Inferior parietal cortex (tissue), 1 donor: ENCODE measurements at regions not wholly inside any gene's neighbourhood (a gene's known extent, or its start where the extent isn't known, plus 50 kb on each side); places are given as distances from the start of the nearest gene placed in this dataset.

ENCODE experiments used
- DNase-seq: peaks from one replicate; pipeline ENCODE4 v3.0.0-alpha.2; 2016; ENCODE audit errors: extremely low spot score

- no peak for DNase-seq
Observed at GRCh38 chr3:194218646-194219453, 82.9 kb downstream of the HES1 start.

DNA sequence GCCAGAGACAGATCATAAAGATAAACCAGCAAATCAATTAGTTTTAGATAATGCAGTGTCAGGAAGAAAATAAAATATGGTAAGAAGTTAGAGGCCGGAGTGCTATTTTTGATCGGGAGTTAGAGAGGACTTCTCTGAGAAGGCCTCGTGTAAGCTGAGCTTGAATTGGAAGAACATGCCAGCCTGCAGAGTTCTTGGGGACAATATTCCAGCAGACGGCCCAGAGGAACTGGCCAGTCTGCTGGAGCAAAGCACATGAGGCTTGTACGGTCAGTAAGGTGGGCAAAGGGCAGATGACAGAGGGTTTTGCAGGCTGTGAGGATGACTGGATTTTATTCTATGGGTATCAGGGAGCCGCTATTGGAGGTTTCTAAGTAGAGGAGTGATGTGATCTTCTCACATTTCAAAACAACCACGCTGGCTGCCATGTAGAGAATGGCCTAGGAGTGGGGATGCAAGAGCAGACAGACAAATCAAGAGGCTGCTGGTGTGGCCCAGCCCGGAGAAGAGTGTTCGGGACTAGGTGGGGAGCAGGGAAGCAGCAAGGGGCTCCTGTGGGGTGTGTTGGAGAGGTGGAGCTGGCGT lies 84.0 kb downstream of the HES1 start:
- DNase-seq, result no peak

GRCh38 chr3:194220901-194221326 lies 85.0 kb downstream of the HES1 start:
- no peak for DNase-seq

DNA sequence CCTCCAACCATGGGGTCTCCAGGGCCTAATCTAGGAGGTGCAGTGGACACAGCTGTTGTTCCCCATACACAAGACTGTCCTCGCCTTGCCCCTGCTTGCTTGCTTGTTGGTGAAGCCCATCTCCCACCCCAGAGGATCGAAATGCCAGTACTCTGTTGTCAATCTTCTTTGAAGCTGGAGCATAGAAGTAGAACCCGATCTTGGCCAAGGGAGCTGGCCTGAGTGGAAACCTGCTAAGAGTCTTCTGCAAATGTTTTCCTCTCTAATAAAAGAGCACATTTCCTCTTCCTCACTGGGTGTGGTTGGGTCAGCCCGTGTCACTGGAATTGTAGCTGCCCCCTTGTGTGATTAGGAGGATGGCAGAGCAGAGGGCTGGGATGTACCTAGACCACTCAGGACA lies 85.4 kb downstream of the HES1 start:
- no peak for DNase-seq

GRCh38 chr3:194223951-194224350 lies 88.0 kb downstream of the HES1 start:
- DNase-seq, result no peak

- no peak for DNase-seq
Observed at GRCh38 chr3:194224471-194225417, 88.8 kb downstream of the HES1 start.

DNA sequence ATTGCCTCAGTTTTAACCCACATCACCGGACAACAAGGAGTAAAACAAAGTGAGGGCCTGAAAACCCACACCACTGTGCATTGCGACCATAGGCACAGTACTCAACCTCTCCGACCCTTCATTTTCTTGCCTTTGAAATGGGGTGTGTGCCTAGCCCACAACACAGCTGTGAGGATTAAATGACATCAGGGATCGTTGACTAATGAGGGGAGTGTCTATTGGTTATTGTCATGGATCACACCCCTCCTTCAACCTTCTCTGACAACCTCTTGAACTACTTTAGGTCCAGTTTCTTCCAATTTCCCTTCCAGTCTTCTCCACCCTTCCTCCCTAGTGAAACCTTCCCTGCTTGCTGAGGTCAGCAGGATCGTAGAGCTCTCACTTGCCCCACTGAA lies 89.5 kb downstream of the HES1 start:
- no peak for DNase-seq

GRCh38 chr3:194225988-194226663 lies 90.2 kb downstream of the HES1 start:
- no peak for DNase-seq

DNA sequence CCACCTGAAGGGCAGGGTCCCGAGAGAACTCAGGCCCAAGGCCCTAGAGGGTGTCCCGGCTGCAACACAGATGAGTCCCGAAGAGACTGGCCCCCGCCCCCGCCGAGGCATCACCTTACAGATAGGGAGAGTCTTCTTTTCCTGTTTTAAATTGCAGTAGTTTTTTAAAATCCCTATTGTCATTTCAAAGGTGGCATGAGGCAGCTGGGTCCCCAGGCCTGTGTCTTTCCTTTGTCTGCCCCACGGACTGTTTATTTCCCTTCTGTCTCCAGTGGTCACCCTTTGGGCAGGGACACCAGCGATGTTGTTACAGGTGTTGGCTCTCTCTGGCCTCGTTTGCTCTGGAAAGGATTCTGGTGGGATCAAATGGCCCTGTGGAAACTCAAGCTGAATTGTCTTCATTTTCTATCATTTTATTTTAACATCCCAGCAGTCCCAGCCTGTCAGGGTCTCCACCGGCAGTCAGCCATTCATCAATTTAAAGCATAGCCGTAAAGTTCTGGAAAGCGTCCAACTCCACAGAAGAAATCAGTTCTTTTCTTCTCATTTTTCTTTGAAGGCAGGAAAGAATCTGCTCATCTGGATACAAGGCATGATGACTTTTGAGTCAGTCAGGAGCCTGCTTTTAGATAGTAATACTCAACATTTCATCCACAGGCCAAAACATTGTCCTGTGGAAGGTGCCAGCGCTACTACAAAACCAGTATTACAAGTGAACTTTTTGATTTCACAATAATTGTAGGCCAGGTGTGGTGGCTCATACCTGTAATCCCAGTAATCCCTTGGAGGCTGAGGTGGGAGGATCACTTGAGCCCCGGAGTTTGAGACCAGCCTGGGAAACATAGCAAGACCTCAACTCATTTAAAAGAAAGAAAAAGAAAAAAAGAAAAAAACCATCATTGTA lies 96.2 kb downstream of the HES1 start:
- no peak for DNase-seq

- no peak for DNase-seq
Observed at GRCh38 chr3:194233150-194233549, 97.2 kb downstream of the HES1 start.

DNA sequence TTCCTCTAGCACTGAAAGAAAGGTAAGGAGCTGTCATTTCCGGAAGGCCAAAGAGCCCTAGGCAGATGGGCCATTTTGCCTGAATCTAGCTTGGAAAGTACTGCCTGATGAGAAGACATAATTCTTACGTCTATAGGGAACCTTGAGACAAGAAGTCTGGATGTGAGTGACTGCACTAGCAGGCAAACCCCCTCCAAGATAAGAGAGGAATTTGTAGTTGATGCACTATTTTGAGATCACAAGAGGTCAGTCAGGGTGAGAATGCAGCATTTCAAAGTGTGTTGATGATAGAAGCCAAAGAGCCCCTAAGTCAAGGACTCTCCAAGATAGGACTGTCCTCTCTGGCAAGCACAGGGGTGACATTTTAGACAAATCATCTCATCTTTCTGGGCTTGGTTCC lies 99.2 kb downstream of the HES1 start:
- DNase-seq, result no peak

DNA sequence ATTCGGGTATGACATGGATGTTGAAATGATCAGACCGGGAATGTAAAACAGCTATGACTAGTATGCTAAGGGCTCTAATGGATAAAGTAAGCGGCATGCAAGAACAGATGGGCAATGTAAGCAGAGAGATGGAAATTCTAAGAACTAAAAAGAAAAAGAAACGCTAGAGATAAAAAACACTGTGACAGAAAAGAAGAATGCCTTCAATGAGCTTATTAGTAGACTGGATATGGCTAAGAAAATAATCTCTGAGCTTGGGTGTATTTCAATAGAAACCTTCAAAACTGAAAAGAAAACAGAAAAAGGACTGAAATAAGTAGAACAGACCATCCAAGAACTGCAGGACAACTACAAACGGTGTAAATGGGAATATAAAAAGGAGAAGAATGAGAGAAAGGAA lies 101.2 kb downstream of the HES1 start:
- no peak for DNase-seq

DNA sequence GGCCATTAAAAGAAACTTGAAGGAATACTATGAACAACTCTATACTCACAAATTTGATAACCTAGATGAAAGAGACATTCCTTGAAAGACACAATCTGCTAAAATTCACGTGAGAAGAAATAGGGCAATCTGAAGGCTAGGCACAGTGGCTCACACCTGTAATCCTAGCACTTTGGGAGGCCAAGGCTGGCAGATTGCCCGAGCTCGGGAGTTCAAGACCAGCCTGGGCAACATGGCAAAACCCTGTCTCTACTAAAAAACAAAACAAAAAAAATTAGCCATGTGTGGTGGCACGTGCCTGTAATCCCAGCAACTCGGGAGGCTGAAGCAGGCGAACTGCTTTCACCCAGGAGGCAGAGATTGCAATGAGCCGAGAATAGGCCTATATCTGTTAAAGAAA lies 104.8 kb downstream of the HES1 start:
- DNase-seq, result no peak

DNA sequence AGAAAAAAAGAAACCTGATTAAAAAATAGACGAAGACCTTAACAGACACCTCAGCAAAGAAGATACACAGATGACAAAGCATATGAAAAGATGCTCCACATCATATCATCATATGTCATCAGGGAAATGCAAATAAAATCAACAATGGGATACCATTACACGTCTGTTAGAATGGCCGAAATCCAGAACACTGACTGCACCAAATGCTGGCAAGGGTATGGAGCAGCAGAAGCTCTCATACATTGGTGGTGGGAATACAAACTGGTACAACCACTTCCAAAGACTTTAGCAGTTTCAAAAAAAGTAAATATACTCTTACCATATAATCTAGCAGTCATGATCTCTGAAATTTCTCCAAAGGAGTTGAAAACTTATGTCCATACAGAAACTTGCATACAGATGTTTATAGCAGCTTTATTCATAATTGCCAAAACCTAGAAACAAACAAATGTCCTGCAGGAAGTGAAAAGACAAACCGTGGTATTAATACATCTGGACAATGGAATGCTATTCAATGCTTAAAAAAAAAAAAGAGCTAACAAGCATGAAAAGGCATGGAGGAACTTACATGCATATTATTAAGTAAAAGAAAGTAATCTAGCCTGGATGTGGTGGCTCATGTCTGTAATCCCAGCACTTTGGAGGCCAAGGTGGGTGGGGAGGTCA lies 107.4 kb downstream of the HES1 start:
- DNase-seq, result no peak

GRCh38 chr3:194244167-194244566 lies 107.0 kb downstream of the CPN2 start:
- no peak for DNase-seq

- no peak for DNase-seq
Observed at GRCh38 chr3:194245474-194245873, 105.7 kb downstream of the CPN2 start.

- no peak for DNase-seq
Observed at GRCh38 chr3:194245975-194246561, 105.1 kb downstream of the CPN2 start.

DNA sequence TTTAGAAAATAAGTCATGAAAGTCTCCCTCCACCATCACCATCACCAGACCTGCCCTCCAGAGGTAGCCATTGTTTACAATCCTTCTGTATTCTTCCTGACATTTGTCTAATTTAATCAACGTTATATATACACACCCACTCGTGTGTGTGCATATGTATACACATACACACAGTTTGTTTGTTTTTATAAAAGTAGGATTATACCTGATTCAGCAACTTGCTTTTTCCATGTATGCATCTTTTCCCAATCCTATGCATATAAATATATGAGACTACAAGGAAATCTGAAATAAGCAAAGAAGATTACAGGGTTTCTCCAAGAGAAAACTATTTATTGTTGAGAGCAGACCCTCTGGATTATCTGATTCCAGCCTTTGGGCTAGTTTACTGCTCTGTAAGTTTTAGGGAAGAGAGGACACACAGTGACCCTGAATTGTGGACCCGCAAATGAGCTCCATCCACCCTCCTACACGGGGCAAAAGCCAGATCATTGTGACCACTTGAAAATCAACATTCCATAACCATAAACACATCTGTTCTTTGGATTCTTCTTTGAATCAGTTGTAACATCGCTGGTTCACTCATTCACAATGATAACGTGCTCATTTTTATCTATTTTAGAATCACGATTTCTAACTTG lies 104.3 kb downstream of the CPN2 start:
- no peak for DNase-seq

- DNase-seq, result no peak
Observed at GRCh38 chr3:194247350-194247740, 103.8 kb downstream of the CPN2 start.
